OCI-LY1 (cell line): ENCODE measurements at regions not wholly inside any gene's neighbourhood (a gene's known extent, or its start where the extent isn't known, plus 50 kb on each side); places are given as distances from the start of the nearest gene placed in this dataset.

Experiments
- CTCF ChIP-seq: fragments of 200-600 bp; sonication (generic), shearing (Covaris generic); IDR thresholded peaks from 2 replicates; pipeline ENCODE4 v1.5.1; 2017; ENCODE audit warnings: mild to moderate bottlenecking, antibody characterized with exemption, low read length, moderate library complexity, mixed read lengths
- EZH2 ChIP-seq: fragments of 200-600 bp; sonication (generic), shearing (Covaris generic); IDR thresholded peaks from 2 replicates; pipeline ENCODE4 v1.8.0; 2017; ENCODE audit warnings: borderline replicate concordance, mixed run types, mild to moderate bottlenecking, antibody characterized with exemption, low read length, moderate library complexity, mixed read lengths

- TF ChIP-seq CTCF (no peak), EZH2 (no peak)
Observed at GRCh38 chr6:27840572-27840971, 71.6 kb downstream of the OR2B2 start.
